ENCODE measurements at regions not wholly inside any gene's neighbourhood (a gene's known extent, or its start where the extent isn't known, plus 50 kb on each side); places are given as distances from the start of the nearest gene placed in this dataset.

- TF ChIP-seq, protein P1, sequence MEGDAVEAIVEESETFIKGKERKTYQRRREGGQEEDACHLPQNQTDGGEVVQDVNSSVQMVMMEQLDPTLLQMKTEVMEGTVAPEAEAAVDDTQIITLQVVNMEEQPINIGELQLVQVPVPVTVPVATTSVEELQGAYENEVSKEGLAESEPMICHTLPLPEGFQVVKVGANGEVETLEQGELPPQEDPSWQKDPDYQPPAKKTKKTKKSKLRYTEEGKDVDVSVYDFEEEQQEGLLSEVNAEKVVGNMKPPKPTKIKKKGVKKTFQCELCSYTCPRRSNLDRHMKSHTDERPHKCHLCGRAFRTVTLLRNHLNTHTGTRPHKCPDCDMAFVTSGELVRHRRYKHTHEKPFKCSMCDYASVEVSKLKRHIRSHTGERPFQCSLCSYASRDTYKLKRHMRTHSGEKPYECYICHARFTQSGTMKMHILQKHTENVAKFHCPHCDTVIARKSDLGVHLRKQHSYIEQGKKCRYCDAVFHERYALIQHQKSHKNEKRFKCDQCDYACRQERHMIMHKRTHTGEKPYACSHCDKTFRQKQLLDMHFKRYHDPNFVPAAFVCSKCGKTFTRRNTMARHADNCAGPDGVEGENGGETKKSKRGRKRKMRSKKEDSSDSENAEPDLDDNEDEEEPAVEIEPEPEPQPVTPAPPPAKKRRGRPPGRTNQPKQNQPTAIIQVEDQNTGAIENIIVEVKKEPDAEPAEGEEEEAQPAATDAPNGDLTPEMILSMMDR (IDR thresholded peaks at IDR 0.05), result no peak
- no peak for TF ChIP-seq POLR2A (IDR thresholded peaks at IDR 0.05)
These were observed 171.8 kb downstream of the BTG1 start for GRCh38 chr12:91973813-91974212.

Measured in uterus (tissue), 2 donors.